ENCODE measurements at regions not wholly inside any gene's neighbourhood (a gene's known extent, or its start where the extent isn't known, plus 50 kb on each side); places are given as distances from the start of the nearest gene placed in this dataset.

GRCh38 chr18:71045331-71046065, 756.7 kb downstream of the SOCS6 start:
- Histone ChIP-seq H3K4me3 (ENCODE audit: low read depth in 2 of 2, low read length in 2 of 2) (no peak overlapping the region), H3K27ac (ENCODE audit: low read length) (no peak overlapping the region), H3K4me1 (ENCODE audit: control insufficient read depth, insufficient read depth, low read length) (no peaks in the 10 kb centered on the region), H3K9me3 (ENCODE audit: control insufficient read depth, insufficient read depth, low read depth, low read length) (no peaks in the 10 kb centered on the region), H3K27me3 (ENCODE audit: control insufficient read depth, insufficient read depth, low read length) (no peaks in the 10 kb centered on the region), H3K36me3 (ENCODE audit: control insufficient read depth, insufficient read depth, low read length) (no peaks in the 10 kb centered on the region)
- TF ChIP-seq POLR2AphosphoS5 (IDR thresholded peaks at IDR 0.05; ENCODE audit: low read depth, low read length) (no peak), REST (IDR thresholded peaks at IDR 0.05; ENCODE audit: insufficient read depth in 1 of 2, low read depth in 2 of 2, low read length in 1 of 2) (no peak), TCF7L2 (IDR thresholded peaks at IDR 0.05; ENCODE audit: low read depth, low read length) (no peak), SIN3A (IDR thresholded peaks at IDR 0.05; ENCODE audit: borderline replicate concordance, insufficient read depth, low read depth, low read length) (no peak), CTCF (IDR thresholded peaks at IDR 0.05) (no peak)
- POLR2A ChIA-PET, result interaction anchor here (0.6 kb wide), 2 partner anchors 16 to 1732 kb away, joined by 7 to 9 read pairs; no protein-coding TSS in a partner anchor
- CTCF ChIA-PET, result no interaction called here
- intact Hi-C loops (cut with micrococcal nuclease; ENCODE audit: unreplicated experiment), result no loop called here
- in situ Hi-C loops (cut with HindIII; ENCODE audit: low pct_unique_long_range_greater_than_20kb, low sequenced_read_pairs), result no loop called here
- BruUV-seq (replicated peaks), result no TSS peak
- no peak for ATAC-seq
- DNase-seq (ENCODE audit: low read depth, low spot score), result no peak

GRCh38 chr18:71040161-71040560, 751.3 kb downstream of the SOCS6 start:
- ATAC-seq, result no peak
- BruUV-seq (replicated peaks), result no TSS peak

More at GRCh38 chr18:71040161-71040560, 751.3 kb downstream of the SOCS6 start:
- Histone ChIP-seq H3K4me1 (ENCODE audit: control insufficient read depth, insufficient read depth, low read length) (no peaks in the 10 kb centered on the region; the same call in 1 of the 2 replicates), H3K27ac (ENCODE audit: low read length) (no peak overlapping the region), H3K36me3 (ENCODE audit: control insufficient read depth, insufficient read depth, low read length) (no peaks in the 10 kb centered on the region), H3K4me3 (ENCODE audit: low read depth in 2 of 2, low read length in 2 of 2) (no peak overlapping the region), H3K9me3 (ENCODE audit: control insufficient read depth, insufficient read depth, low read depth, low read length) (no peaks in the 10 kb centered on the region), H3K27me3 (ENCODE audit: control insufficient read depth, insufficient read depth, low read length) (no peaks in the 10 kb centered on the region)
- ChIA-PET POLR2A (no interaction called here), CTCF (no interaction called here)
- no peak for DNase-seq (ENCODE audit: low read depth, low spot score)
- TF ChIP-seq TCF7L2 (IDR thresholded peaks at IDR 0.05; ENCODE audit: low read depth, low read length), result no peak
- no peak for TF ChIP-seq POLR2AphosphoS5 (IDR thresholded peaks at IDR 0.05; ENCODE audit: low read depth, low read length)
- no peak for TF ChIP-seq SIN3A (IDR thresholded peaks at IDR 0.05; ENCODE audit: borderline replicate concordance, insufficient read depth, low read depth, low read length)
- TF ChIP-seq REST (IDR thresholded peaks at IDR 0.05; ENCODE audit: insufficient read depth in 1 of 2, low read depth in 2 of 2, low read length in 1 of 2), result no peak
- no peak for TF ChIP-seq CTCF (IDR thresholded peaks at IDR 0.05)
- intact Hi-C loops (cut with micrococcal nuclease; ENCODE audit: unreplicated experiment) (no loop called here), in situ Hi-C loops (cut with HindIII; ENCODE audit: low pct_unique_long_range_greater_than_20kb, low sequenced_read_pairs) (no loop called here)
